ENCODE measurements at regions not wholly inside any gene's neighbourhood (a gene's known extent, or its start where the extent isn't known, plus 50 kb on each side); places are given as distances from the start of the nearest gene placed in this dataset.

DNA sequence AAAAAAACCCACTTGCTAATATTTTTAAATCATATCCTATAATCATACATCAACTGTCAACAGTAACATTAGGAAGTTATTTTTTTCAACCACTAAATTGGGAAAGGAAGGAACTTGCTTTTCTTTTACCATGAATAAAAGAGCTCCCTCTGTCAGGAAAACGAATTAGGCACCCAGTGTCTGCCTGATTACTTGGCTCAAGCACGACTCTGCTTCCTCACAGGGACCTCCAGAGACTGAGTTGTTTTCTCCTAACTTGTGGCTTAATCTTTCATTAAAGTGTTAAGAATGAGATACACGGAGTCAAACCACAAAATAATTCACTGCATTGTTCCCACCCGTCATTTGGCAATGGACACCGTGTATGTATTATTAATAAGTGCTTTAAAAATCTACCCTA is 1405.1 kb upstream of the EYS start:
- Histone ChIP-seq H3K18ac (ENCODE audit: extremely low read depth, low read length) (no peak overlapping the region), H2BK15ac (ENCODE audit: low read length) (no peak overlapping the region), H3K4me2 (ENCODE audit: insufficient read depth in 1 of 2, low read depth in 2 of 2, low read length in 2 of 2) (no peak overlapping the region), H2BK12ac (ENCODE audit: low read depth, low read length) (no peak overlapping the region), H2BK5ac (ENCODE audit: low read depth, low read length) (no peak overlapping the region), H4K5ac (ENCODE audit: insufficient read length, low read depth, low read length) (no peak overlapping the region), H3K4me1 (replicated peaks in 1 of 4; ENCODE audit: control insufficient read depth in 3 of 4, insufficient read depth in 4 of 4, low read length in 3 of 4) (no peaks in the 10 kb centered on the region), H3K23me2 (ENCODE audit: low read depth, low read length) (0 out of 2 replicates have a peak, but pooled peaks cover 3% of the 10 kb centered on the region), H4K20me1 (replicated peaks in 1 of 2; ENCODE audit: control insufficient read depth in 1 of 2, insufficient read depth in 2 of 2, low read length in 2 of 2) (no peaks in the 10 kb centered on the region), H2AK5ac (ENCODE audit: low read depth, low read length) (no peak overlapping the region), H3K4me3 (ENCODE audit: extremely low read depth in 1 of 4, insufficient read depth in 2 of 4, low read depth in 3 of 4, low read length in 4 of 4) (no peak overlapping the region), H4K91ac (replicated peaks; ENCODE audit: insufficient read length, low read length) (no peak overlapping the region), H3K9me3 (ENCODE audit: insufficient read depth in 2 of 2, low read depth in 1 of 2, low read length in 1 of 2) (no peaks in the 10 kb centered on the region), H3K27me3 (replicated peaks in 1 of 4; ENCODE audit: control insufficient read depth in 3 of 4, extremely low read depth in 1 of 4, insufficient read depth in 3 of 4, low read length in 3 of 4) (no peaks in the 10 kb centered on the region), H2BK20ac (ENCODE audit: low read length) (no peak overlapping the region), H3K4ac (replicated peaks; ENCODE audit: insufficient read length, low read depth, low read length) (no peak overlapping the region), H2BK120ac (replicated peaks; ENCODE audit: low read depth, low read length) (no peak overlapping the region), H3K56ac (replicated peaks; ENCODE audit: insufficient read length, low read depth, low read length) (no peak overlapping the region), H3K27ac (ENCODE audit: low read depth, low read length) (no peak overlapping the region), H4K8ac (ENCODE audit: extremely low read depth, insufficient read depth, low read length) (no peak overlapping the region), H3K36me3 (ENCODE audit: control insufficient read depth in 2 of 4, insufficient read depth in 4 of 4, low read length in 3 of 4) (no peaks in the 10 kb centered on the region), H3K14ac (ENCODE audit: insufficient read length) (no peak overlapping the region), H3K9ac (replicated peaks in 1 of 4; ENCODE audit: extremely low read depth in 1 of 4, low read depth in 3 of 4, low read length in 3 of 4) (no peak overlapping the region), H2AFZ (ENCODE audit: low read length) (no peak overlapping the region), H3K23ac (ENCODE audit: insufficient read length) (no peak overlapping the region), H3K79me1 (ENCODE audit: low read depth, low read length) (no peaks in the 10 kb centered on the region), H3K79me2 (ENCODE audit: control insufficient read depth in 1 of 2, insufficient read depth in 2 of 2, low read length in 2 of 2) (no peaks in the 10 kb centered on the region)
- no peak for DNase-seq (ENCODE audit: low read depth in 1 of 2, low spot score in 2 of 2)
- WGBS, 2 experiments (ENCODE audit: extremely low coverage in 1 of 2, insufficient coverage in 1 of 2, insufficient read length in 1 of 2, insufficient replicate concordance in 2 of 2, low coverage in 1 of 2, low lambda C conversion rate in 2 of 2, missing lambda C conversion rate in 1 of 2): 79% methylated on average over 5 of the region's 5 CpGs; no CpG with 5 or more reads in 1 of the 2 experiments
- POLR2A ChIA-PET (ENCODE audit: partially characterized antibody): no interaction called here
- no peak for FAIRE-seq
- CTCF ChIA-PET (ENCODE audit: partially characterized antibody): interaction anchor here (1.0 kb wide), 1 partner anchor 10 kb away, joined by 4 read pairs; no protein-coding TSS in a partner anchor
- TF ChIP-seq EP300 (IDR thresholded peaks at IDR 0.05; ENCODE audit: borderline replicate concordance in 1 of 2, low read depth in 2 of 2, low read length in 2 of 2) (no peak), SUZ12 (IDR thresholded peaks at IDR 0.05; ENCODE audit: low read length) (no peak), RFX5 (IDR thresholded peaks at IDR 0.05; ENCODE audit: borderline replicate concordance, low read depth, low read length) (no peak), SAP30 (IDR thresholded peaks at IDR 0.05; ENCODE audit: insufficient read depth, insufficient replicate concordance, low read length) (no peak), KDM5A (IDR thresholded peaks at IDR 0.05; ENCODE audit: low read length) (no peak)
- TF ChIP-seq, protein P1, sequence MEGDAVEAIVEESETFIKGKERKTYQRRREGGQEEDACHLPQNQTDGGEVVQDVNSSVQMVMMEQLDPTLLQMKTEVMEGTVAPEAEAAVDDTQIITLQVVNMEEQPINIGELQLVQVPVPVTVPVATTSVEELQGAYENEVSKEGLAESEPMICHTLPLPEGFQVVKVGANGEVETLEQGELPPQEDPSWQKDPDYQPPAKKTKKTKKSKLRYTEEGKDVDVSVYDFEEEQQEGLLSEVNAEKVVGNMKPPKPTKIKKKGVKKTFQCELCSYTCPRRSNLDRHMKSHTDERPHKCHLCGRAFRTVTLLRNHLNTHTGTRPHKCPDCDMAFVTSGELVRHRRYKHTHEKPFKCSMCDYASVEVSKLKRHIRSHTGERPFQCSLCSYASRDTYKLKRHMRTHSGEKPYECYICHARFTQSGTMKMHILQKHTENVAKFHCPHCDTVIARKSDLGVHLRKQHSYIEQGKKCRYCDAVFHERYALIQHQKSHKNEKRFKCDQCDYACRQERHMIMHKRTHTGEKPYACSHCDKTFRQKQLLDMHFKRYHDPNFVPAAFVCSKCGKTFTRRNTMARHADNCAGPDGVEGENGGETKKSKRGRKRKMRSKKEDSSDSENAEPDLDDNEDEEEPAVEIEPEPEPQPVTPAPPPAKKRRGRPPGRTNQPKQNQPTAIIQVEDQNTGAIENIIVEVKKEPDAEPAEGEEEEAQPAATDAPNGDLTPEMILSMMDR (IDR thresholded peaks at IDR 0.05; ENCODE audit: control extremely low read depth in 1 of 3, insufficient read depth in 1 of 3, low read depth in 1 of 3, low read length in 3 of 3): no peak

All from H1 (cell line).